GM12878 (cell line): ENCODE measurements at regions not wholly inside any gene's neighbourhood (a gene's known extent, or its start where the extent isn't known, plus 50 kb on each side); places are given as distances from the start of the nearest gene placed in this dataset.

Experiments
- ATAC-seq: fragments of 200-7000 bp; cut with Tn5 transposase; 3 replicates; pipeline ENCODE4 v1.9.1; 2020; ENCODE audit warnings: mild to moderate bottlenecking, moderate library complexity
- BruUV-seq: library from RNA; stranded (reverse); fragments of 400-500 nt; replicated peaks from 2 replicates; lab custom pipeline; 2021; lab: Mats Ljungman, UMichigan
- CTCF ChIA-PET: fragments of 300-600 bp; sonication (Branson Sonifier 250); formaldehyde crosslinking; extraction: SDS; loops from one replicate; lab custom pipeline; 2021; ENCODE audit warnings: inconsistent platforms; lab: Yijun Ruan, JAX
- POLR2A ChIA-PET: fragments of 350-600 bp; formaldehyde crosslinking; extraction: SDS; loops from one replicate; lab custom pipeline; 2021; ENCODE audit warnings: inconsistent platforms; lab: Charles Lee
- RAD21 ChIA-PET: fragments of 300-600 bp; sonication (Branson Sonifier 250); formaldehyde crosslinking; loops from one replicate; lab custom pipeline; 2023; ENCODE audit warnings: antibody characterized with exemption; ENCODE audit not compliant: unreplicated experiment; lab: Charles Lee
- SMC1A ChIA-PET: fragments of 300-600 bp; sonication (Branson Sonifier 250); formaldehyde crosslinking; loops from one replicate; lab custom pipeline; 2023; ENCODE audit not compliant: unreplicated experiment, uncharacterized antibody; lab: Charles Lee
- DNase-seq: peaks from one replicate; pipeline ENCODE4 v3.0.0-alpha.2; 2011; ENCODE audit warnings: low read depth, low spot score
- FAIRE-seq: peaks from 3 replicates; lab custom pipeline; 2011; peaks lifted over from hg19 to GRCh38; lab: Jason Lieb, UNC
- H2AFZ ChIP-seq: 2 replicates; pipeline ENCODE4 v1.6.0; 2011; ENCODE audit warnings: low read depth, low read length, control low read depth; ENCODE audit not compliant: control insufficient read depth
- H3K27ac ChIP-seq: 2 replicates; pipeline ENCODE4 v1.5.1; 2011; ENCODE audit warnings: control low read depth; ENCODE audit not compliant: control insufficient read depth, insufficient read depth
- H3K27me3 ChIP-seq, 2 experiments: replicated peaks in 1 of 2; 2 replicates each; pipeline versions ENCODE4 v1.6.0 to v1.6.1; 2011; ENCODE audit warnings: low read length in 1 of 2; ENCODE audit not compliant: control insufficient read depth in 2 of 2, insufficient read depth in 2 of 2
- H3K36me3 ChIP-seq, 2 experiments: 2 replicates each; pipeline ENCODE4 v1.5.1; 2011; ENCODE audit warnings: low read length in 1 of 2; ENCODE audit not compliant: control insufficient read depth in 2 of 2, insufficient read depth in 2 of 2
- H3K4me1 ChIP-seq: 2 replicates; pipeline ENCODE4 v1.6.1; 2011; ENCODE audit warnings: mild to moderate bottlenecking, low read length, moderate library complexity, mixed read lengths; ENCODE audit not compliant: control insufficient read depth, insufficient read depth
- H3K4me2 ChIP-seq: 2 replicates; pipeline ENCODE4 v1.6.0; 2011; ENCODE audit warnings: control low read depth; ENCODE audit not compliant: control insufficient read depth, insufficient read depth
- H3K4me3 ChIP-seq: fragments of 200-600 bp; sonication (generic); 2 replicates; pipeline ENCODE4 v1.5.1; 2016
- H3K79me2 ChIP-seq: 2 replicates; pipeline ENCODE4 v1.6.0; 2011; ENCODE audit warnings: low read length; ENCODE audit not compliant: control insufficient read depth, insufficient read depth
- H3K9ac ChIP-seq: 2 replicates; pipeline ENCODE4 v1.8.0; 2011; ENCODE audit warnings: low read length, control low read depth, mixed read lengths; ENCODE audit not compliant: control insufficient read depth, insufficient read depth
- H3K9me3 ChIP-seq: replicated peaks from 3 replicates; pipeline ENCODE4 v1.5.1; 2011; ENCODE audit warnings: mild to moderate bottlenecking, low read length; ENCODE audit not compliant: control insufficient read depth, insufficient read depth
- H4K20me1 ChIP-seq: 2 replicates; pipeline ENCODE4 v1.6.0; 2011; ENCODE audit not compliant: control insufficient read depth, insufficient read depth
- ATF7 ChIP-seq: fragments of 450-650 bp; IDR thresholded peaks from 2 replicates; pipeline ENCODE4 v1.6.1; 2016; ENCODE audit warnings: low read depth, mild to moderate bottlenecking
- BHLHE40 ChIP-seq, 2 experiments: fragments of 450-650 bp in 1 of 2; IDR thresholded peaks; 2 replicates each; pipeline ENCODE4 v1.6.1; 2011 to 2017; ENCODE audit warnings: low read depth in 2 of 2, borderline replicate concordance in 1 of 2, improper control_type of control experiment in 1 of 2, low read length in 1 of 2, mild to moderate bottlenecking in 1 of 2
- EED ChIP-seq: sonication (generic); IDR thresholded peaks from 2 replicates; pipeline ENCODE4 v1.6.1; 2016; ENCODE audit warnings: antibody characterized with exemption, low read depth
- EP300 ChIP-seq, 2 experiments: fragments of 150-350 bp in 1 of 2; IDR thresholded peaks; 2 replicates each; pipeline ENCODE4 v1.6.1; 2011 to 2012; ENCODE audit warnings: low read depth in 2 of 2, low read length in 2 of 2, borderline replicate concordance in 1 of 2, improper control_type of control experiment in 1 of 2, inconsistent platforms in 1 of 2; ENCODE audit not compliant: control insufficient read depth in 1 of 2
- ESRRA ChIP-seq: IDR thresholded peaks from 2 replicates; pipeline ENCODE4 v1.6.1; 2012; ENCODE audit warnings: mild to moderate bottlenecking, low read length, improper control_type of control experiment
- ETV6 ChIP-seq, 2 experiments: fragments of 450-650 bp in 1 of 2; IDR thresholded peaks in 1 of 2; conservative IDR thresholded peaks in 1 of 2; 2 replicates each; pipeline ENCODE4 v1.6.1; 2014; ENCODE audit warnings: antibody characterized with exemption in 1 of 2, borderline replicate concordance in 1 of 2, low read depth in 1 of 2, mild to moderate bottlenecking in 1 of 2, moderate library complexity in 1 of 2
- JUNB ChIP-seq: IDR thresholded peaks from 2 replicates; pipeline ENCODE4 v1.6.1; 2016; ENCODE audit warnings: antibody characterized with exemption, mild to moderate bottlenecking
- LARP7 ChIP-seq: fragments of 450-650 bp; IDR thresholded peaks from 2 replicates; pipeline ENCODE4 v1.6.1; 2017; ENCODE audit warnings: mild to moderate bottlenecking
- MYC ChIP-seq: IDR thresholded peaks from 2 replicates; pipeline ENCODE4 v1.6.1; 2011; ENCODE audit warnings: mild to moderate bottlenecking, low read length, moderate library complexity, inconsistent platforms; ENCODE audit not compliant: insufficient read depth, insufficient replicate concordance, insufficient read length, severe bottlenecking
- PAX8 ChIP-seq: fragments of 450-650 bp; IDR thresholded peaks from 2 replicates; pipeline ENCODE4 v1.6.1; 2017; ENCODE audit warnings: mild to moderate bottlenecking, moderate library complexity
- RB1 ChIP-seq: fragments of 450-650 bp; formaldehyde crosslinking; IDR thresholded peaks from 2 replicates; pipeline ENCODE4 v1.6.1; 2017; ENCODE audit warnings: mild to moderate bottlenecking, borderline replicate concordance
- RBBP5 ChIP-seq: fragments of 200-600 bp; sonication (generic); conservative IDR thresholded peaks from 2 replicates; pipeline ENCODE4 v1.6.1; 2016
- SMARCA5 ChIP-seq: fragments of 450-650 bp; IDR thresholded peaks from 2 replicates; pipeline ENCODE4 v1.6.1; 2017; ENCODE audit warnings: mild to moderate bottlenecking
- TBL1XR1 ChIP-seq: IDR thresholded peaks from 2 replicates; pipeline ENCODE4 v1.6.1; 2012; ENCODE audit warnings: low read depth, low read length, improper control_type of control experiment
- WGBS: methylation state at CpG from one replicate; pipeline ENCODE4 v1.1.6; 2016; ENCODE audit warnings: low lambda C conversion rate; ENCODE audit not compliant: insufficient replicate concordance, insufficient coverage; ENCODE audit errors: missing lambda C conversion rate; 5-methylcytosine and 5-hydroxymethylcytosine counted together
- in situ Hi-C: fragments of 300-500 bp; cut with MboI; formaldehyde crosslinking; loops from 9 replicates; pipeline ENCODE4 v1.14.3; 2018; ENCODE audit warnings: mixed read lengths
- intact Hi-C: fragments of 100-400 bp; cut with micrococcal nuclease; formaldehyde crosslinking; loops from one replicate; pipeline ENCODE4 v1.14.2; 2022; ENCODE audit not compliant: unreplicated experiment

DNA sequence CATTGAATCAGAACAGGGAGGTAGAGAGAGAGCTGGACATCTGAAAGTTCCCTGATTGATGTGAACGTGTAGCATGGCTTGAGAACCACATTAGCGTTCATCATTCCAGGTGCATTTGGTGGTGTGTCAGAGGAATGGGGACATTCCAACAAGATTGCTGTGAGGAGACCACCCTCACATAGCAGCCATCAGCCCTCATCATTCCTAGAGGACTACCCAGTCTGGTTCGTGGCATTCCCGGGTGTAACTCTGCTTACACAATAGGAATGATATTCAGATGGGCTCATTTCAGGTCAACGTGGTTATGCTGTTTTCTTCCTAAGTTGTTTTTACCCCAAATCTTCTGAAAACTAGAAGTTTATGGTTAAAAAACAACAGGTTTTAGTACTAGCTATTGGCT is 62.2 kb upstream of the KLHL31 start:
- H3K79me2 ChIP-seq, result no peaks in the 10 kb centered on the region
- CTCF ChIA-PET, result interaction anchor here (0.7 to 13.6 kb wide), 27 partner anchors 9 to 695 kb away, joined by 3 to 261 read pairs (median 4); partner anchors contain the start of gene LRRC1
- in situ Hi-C loops, result no loop called here
- FAIRE-seq, result no peak
- POLR2A ChIA-PET, result no interaction called here
- H2AFZ ChIP-seq, result no peak overlapping the region
- no peaks in the 10 kb centered on the region for H4K20me1 ChIP-seq
- no peaks in the 10 kb centered on the region for H3K9me3 ChIP-seq
- TF ChIP-seq MYC, result no peak
- TF ChIP-seq TBL1XR1, result no peak
- TF ChIP-seq JUNB, result no peak
- TF ChIP-seq EED, result no peak
- TF ChIP-seq ETV6 (conservative IDR thresholded peaks at IDR 0.05 in 1 of 2, IDR thresholded peaks at IDR 0.05 in 1 of 2; ENCODE audit: borderline replicate concordance in 1 of 2, low read depth in 1 of 2), result no peak
- TF ChIP-seq EP300 (IDR thresholded peaks at IDR 0.05; ENCODE audit: borderline replicate concordance in 1 of 2, control insufficient read depth in 1 of 2, low read depth in 2 of 2, low read length in 2 of 2), result no peak
- no peak for TF ChIP-seq ESRRA
- TF ChIP-seq ATF7, result no peak
- TF ChIP-seq RB1, result no peak
- no peak for TF ChIP-seq LARP7
- no peak for TF ChIP-seq SMARCA5
- TF ChIP-seq RBBP5, result no peak
- TF ChIP-seq BHLHE40 (IDR thresholded peaks at IDR 0.05; ENCODE audit: borderline replicate concordance in 1 of 2, low read depth in 2 of 2, low read length in 1 of 2), result no peak
- no peak for TF ChIP-seq PAX8
- TF ChIP-seq, all 136 proteins: peak for 0
- H3K27me3 ChIP-seq, result no peaks in the 10 kb centered on the region; a peak in 1 of 4 replicates
- H3K9ac ChIP-seq, result no peak overlapping the region
- no peak overlapping the region for H3K4me3 ChIP-seq
- ChIA-PET RAD21 (interaction anchor here (0.9 to 2.9 kb wide), 5 partner anchors 9 to 576 kb away, joined by 3 to 21 read pairs (median 7); no protein-coding TSS in a partner anchor), SMC1A (interaction anchor here (0.9 to 3.8 kb wide), 8 partner anchors 8 to 243 kb away, joined by 3 to 21 read pairs (median 4); no protein-coding TSS in a partner anchor)
- 66% methylated on average over 5 of the region's 5 CpGs for WGBS
- DNase-seq, result no peak
- H3K4me1 ChIP-seq, result no peaks in the 10 kb centered on the region
- no peak overlapping the region for H3K4me2 ChIP-seq
- intact Hi-C loops, result loop anchor here (5.0 to 10.0 kb wide), 3 partner anchors 180 to 473 kb away; partner anchors contain the start of gene GCLC
- H3K27ac ChIP-seq, result no peak overlapping the region
- H3K36me3 ChIP-seq, result no peaks in the 10 kb centered on the region
- no peak for ATAC-seq
- BruUV-seq, result no TSS peak
